ENCODE measurements at regions not wholly inside any gene's neighbourhood (a gene's known extent, or its start where the extent isn't known, plus 50 kb on each side); places are given as distances from the start of the nearest gene placed in this dataset.

DNA sequence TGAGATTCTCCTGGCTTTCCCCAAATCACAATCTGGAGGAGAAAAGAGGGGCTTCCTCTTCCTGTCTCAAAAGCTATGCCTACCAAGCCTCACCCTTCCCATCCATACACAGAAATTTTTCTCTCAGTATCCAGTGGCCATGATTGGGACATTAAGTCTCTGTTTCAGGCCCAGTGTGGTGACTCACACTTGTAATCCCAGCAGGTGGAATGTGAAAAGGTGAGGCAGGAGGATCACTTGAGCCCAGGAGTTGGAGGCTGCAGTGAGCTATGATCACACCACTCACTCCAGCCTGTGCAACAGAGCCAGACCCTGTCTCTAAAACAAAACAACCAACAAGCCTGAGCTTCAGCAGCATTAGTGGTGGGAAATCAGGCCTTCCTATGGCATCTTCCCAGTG, 210.0 kb downstream of the OGFRL1 start:
- TF ChIP-seq, protein P1, sequence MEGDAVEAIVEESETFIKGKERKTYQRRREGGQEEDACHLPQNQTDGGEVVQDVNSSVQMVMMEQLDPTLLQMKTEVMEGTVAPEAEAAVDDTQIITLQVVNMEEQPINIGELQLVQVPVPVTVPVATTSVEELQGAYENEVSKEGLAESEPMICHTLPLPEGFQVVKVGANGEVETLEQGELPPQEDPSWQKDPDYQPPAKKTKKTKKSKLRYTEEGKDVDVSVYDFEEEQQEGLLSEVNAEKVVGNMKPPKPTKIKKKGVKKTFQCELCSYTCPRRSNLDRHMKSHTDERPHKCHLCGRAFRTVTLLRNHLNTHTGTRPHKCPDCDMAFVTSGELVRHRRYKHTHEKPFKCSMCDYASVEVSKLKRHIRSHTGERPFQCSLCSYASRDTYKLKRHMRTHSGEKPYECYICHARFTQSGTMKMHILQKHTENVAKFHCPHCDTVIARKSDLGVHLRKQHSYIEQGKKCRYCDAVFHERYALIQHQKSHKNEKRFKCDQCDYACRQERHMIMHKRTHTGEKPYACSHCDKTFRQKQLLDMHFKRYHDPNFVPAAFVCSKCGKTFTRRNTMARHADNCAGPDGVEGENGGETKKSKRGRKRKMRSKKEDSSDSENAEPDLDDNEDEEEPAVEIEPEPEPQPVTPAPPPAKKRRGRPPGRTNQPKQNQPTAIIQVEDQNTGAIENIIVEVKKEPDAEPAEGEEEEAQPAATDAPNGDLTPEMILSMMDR (IDR thresholded peaks at IDR 0.05; ENCODE audit: low read depth, low read length) = no peak
- TF ChIP-seq, protein P2, sequence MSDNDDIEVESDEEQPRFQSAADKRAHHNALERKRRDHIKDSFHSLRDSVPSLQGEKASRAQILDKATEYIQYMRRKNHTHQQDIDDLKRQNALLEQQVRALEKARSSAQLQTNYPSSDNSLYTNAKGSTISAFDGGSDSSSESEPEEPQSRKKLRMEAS (IDR thresholded peaks at IDR 0.05; ENCODE audit: low read depth, low read length) = no peak
